GM18499 (cell line): ENCODE measurements at regions not wholly inside any gene's neighbourhood (a gene's known extent, or its start where the extent isn't known, plus 50 kb on each side); places are given as distances from the start of the nearest gene placed in this dataset.
A peak's percentile ranks its signal among the peaks of the same experiment; 100 is the strongest.

Experiments
- ATAC-seq: cut with Tn5 transposase; IDR thresholded peaks from one replicate; pipeline ENCODE4 v1.9.1; 2021; ENCODE audit warnings: moderate number of reproducible peaks; ENCODE audit not compliant: insufficient read depth, unreplicated experiment

DNA sequence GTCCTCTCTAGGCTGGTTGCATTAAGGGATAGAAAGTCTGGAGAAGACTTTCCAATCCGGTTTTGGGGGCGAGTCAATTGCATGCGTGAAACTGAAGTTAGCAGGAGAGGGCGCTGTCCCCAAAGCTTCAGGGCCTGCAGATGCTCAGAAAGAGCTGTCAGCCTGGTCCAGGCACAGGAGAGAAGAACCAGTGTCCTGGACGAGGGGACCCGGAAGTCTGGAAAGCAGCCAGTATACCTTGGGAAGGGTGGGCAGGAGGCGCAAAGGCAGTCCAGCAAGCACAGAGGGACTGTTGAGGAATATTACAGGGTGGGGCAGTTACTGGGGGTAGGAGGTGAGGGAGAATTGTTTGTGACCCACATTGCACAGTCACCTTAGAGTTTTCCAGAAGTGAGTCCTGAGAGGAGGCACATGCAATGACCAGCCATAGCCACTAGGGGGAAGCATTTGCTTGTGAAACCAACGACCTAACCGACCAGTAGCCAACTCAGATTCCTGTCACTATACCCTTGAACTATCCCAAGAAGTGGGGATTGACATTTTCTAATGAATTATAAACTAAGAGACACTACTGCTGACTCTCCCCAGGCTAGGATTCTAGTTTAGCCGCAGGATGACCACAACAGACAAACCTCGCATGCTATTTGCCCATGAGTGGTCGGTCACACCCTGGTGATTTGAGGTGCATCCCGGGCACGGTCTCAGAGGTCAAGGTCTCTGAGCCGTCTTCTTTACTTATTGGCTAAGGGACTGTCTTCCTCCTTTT lies 172.8 kb downstream of the RDH14 start:
- ATAC-seq: peak; percentile 78

DNA sequence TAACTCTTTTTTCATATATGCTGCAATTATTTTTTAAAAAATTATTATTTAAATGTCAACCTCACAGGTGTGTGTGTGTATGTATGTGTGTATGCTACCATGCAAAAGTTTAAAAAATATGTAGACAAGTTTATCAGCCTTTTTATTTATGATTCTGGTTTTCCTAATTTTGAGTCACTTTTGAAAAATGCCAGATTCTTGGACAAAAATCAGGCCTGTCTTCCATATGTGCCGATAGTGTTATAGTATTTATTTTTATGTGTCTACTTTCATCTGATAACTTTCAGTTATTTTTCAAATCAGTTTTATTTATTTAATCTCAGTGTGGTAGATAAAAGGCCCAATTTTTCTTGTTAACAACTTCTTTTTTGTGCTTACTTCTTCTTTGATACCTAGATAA lies 176.2 kb downstream of the RDH14 start:
- ATAC-seq: no peak

DNA sequence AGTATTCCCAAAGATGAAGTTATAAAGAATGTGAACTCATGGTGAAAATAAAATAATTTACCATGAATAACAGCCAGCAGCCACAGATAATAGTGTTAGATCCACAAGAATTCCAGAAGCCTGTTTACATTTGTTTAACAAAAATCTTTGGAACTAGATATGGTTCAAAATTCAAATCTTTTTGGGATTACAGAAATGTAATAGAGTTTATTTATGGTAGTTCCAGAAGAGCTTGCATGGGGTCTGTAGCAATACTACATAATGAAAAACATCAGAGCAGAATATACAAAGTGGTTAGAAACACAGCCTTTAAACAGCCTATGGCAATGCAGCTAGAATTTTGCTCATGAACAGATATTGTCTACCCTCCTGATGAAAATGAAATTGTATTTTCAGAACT lies 179.1 kb downstream of the RDH14 start:
- no peak for ATAC-seq

DNA sequence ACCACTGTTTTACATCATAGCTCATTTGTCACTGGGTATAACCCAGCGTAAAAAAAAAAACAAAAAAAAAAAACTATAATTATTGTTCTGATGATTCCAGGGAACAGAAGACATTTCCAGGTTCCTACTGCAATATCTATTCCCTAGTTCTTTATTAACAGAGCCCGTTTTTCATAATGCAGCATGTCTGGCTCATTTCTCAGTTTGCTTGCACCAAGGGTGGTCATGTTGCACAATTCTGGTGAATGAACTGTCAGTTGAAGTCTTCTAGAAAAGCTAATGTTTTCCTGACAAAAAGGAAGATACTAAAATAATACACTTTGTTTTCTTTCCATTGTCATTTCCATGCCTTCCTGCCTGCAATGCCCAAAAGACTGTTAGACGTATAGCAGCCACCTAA lies 180.1 kb downstream of the RDH14 start:
- ATAC-seq: no peak

DNA sequence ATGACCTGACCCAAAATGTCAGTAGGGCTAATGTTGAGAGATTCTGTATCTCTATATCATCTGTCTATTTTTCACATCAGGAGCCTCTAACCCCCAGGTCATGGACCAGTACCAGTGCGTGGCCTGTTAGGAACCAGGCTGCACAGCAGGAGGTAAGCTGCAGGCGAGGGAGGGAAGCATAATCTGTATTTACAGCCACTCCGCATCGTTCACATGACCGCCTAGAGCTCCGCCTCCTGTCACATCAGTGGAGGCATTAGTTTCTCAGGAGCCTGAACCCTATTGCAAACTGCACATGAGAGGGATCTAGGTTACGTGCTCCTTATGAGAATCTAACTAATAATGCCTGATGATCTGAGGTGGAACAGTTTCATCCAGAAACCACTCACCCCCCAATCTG lies 180.6 kb downstream of the RDH14 start:
- ATAC-seq: no peak

DNA sequence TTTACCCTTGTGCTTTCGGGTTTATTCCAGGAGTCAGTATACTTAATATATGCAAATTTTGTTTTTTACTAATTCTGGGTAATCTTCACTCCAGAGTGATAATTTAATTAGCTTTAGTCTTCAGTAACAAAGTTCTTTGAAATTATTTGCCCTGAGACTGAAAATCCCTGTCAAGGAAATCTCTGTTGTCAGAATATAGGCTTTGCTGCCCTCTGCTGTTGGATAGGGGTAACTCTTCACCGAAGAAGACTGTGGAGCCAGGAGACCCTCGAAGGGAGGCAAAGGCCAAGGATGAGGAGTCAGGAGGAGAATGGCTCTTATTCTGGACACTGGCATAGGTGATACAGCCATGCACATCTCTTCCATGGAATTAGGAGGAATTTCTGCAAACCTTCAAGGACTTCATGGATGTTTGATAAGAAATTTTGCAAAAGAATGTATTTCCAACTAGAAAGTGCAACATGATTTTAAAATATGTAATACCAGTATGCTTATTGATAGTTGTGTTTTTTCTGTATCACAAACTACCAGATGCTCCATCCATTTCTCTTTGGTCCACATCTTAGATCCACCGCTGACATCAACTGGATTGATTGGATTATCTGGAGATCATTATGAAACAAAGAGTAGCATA lies 182.3 kb downstream of the RDH14 start:
- no peak for ATAC-seq

- ATAC-seq: no peak
These were observed 183.5 kb downstream of the RDH14 start for GRCh38 chr2:18376936-18377335.

DNA sequence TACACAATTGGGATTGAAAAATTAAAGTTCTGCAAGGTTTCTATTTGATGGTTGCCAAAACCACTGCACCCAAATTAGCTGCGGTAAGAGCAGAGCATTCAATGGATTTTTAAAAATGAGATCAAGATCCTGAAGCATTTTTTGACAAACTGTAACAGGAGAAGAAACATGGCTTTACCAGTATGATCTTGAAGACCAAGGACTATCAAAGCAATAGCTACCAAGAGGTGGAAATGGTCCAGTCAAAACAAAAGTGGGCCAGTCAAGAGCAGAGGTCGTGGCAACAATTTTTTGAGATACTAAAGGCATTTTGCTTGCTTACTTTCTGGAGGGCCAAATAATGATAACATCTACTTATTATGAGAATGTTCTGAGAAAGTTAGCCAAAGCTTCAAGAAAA lies 186.8 kb downstream of the RDH14 start:
- no peak for ATAC-seq

- ATAC-seq: no peak
These were observed 187.4 kb downstream of the RDH14 start for GRCh38 chr2:18373081-18373480.

- no peak for ATAC-seq
These were observed 187.8 kb downstream of the RDH14 start for GRCh38 chr2:18372641-18373040.

DNA sequence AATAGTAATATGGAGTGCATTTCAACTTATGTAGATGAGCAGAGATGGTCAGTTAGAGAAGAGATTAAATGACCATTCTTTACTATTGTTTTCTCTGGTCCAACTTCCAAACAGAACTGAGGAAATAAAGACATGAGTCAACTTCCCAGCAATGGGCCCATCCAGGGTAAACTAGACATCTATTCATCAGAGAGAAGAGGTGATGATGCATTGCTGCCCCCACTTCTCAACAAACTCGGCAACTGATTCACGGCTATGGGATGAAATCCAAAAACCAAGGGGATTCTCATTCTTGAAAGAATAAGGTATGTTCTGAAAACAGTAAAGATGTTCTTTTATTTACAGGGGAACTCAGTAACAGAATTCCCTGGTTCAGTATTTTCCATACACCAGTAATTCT lies 190.7 kb downstream of the RDH14 start:
- no peak for ATAC-seq

- no peak for ATAC-seq
These were observed 192.4 kb downstream of the RDH14 start for GRCh38 chr2:18368008-18368407.

- ATAC-seq: no peak
These were observed 195.1 kb downstream of the RDH14 start for GRCh38 chr2:18365342-18365741.

- ATAC-seq: no peak
These were observed 197.1 kb downstream of the RDH14 start for GRCh38 chr2:18363348-18363747.

GRCh38 chr2:18362696-18363095 lies 197.8 kb downstream of the RDH14 start:
- ATAC-seq: no peak

DNA sequence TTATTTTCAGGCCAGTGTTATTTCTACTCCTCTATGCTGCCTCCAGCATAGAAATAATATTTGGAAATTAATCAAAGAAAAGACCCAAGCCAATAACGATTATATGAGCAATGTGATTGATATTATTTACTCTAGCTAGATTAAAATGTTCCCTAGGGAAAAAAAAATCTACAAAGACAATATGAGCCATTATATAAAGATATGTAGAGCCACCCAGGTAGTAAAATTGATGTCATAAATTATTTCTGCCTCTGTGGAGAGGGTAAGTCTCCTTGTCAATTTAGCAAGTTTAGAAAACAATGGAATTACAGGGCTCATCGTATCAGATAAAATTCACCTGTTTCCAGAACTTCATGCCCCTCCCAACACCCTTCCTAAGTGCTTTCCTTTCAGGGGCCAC lies 202.9 kb downstream of the RDH14 start:
- no peak for ATAC-seq

DNA sequence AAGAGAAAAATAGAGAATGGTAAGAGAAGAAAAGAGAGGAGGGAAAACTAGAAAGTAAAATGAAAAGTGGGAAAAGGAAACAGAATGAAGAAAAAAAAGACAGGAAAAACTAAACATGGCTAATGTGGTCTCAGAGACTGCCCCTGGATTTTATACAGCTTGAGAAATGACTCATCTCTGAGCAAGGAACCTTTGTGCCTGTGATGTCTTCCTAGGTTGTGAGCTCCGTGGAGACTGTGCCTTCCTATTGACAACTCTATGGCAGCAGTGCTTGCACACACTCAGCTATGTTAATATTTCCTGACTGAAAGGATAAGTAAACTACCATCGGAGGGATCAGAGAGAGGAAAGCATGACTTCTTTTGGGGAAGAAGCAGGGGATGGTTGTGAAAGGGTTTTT lies 203.8 kb downstream of the RDH14 start:
- no peak for ATAC-seq

GRCh38 chr2:18349421-18349820 lies 211.0 kb downstream of the RDH14 start:
- ATAC-seq: no peak

DNA sequence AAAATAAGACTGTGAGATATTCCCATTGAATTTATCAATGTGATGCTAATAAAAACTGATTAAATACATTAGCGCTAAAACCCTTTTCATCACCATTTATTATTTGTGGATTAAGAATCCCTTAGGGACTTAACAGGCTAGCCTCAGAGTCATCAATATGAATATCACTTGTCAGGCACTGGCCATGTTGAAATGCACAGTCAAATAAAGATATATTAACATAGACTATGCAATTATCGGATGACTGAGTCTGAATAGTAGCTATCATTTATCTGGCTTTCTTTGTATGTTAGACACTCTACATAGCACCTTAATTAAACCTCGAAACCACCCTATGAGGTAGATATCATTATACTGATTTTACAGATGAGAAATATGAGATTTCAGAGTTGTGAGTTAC lies 213.6 kb downstream of the RDH14 start:
- ATAC-seq: no peak

- ATAC-seq: no peak
These were observed 214.1 kb downstream of the RDH14 start for GRCh38 chr2:18346344-18346743.

- ATAC-seq: no peak
These were observed 214.6 kb downstream of the RDH14 start for GRCh38 chr2:18345848-18346247.

DNA sequence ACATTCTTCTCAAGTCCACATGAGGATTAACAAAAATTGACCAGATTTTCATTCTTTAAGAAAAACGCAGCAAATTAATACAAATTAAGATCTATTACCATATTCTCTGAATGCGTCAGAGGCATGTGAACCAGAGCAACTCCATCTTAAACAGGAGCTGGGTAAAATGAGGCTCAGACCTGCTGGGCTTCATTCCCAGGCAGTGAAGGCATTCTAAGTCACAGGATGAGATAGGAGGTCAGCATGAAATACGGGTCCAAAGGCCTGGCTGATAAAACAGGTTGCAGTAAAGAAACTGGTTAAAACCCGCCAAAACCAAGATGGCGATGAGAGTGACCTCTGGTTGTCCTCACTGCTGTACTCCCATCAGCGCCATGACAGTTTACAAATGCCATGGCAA lies 217.6 kb downstream of the RDH14 start:
- ATAC-seq: no peak
